ENCODE measurements at regions not wholly inside any gene's neighbourhood (a gene's known extent, or its start where the extent isn't known, plus 50 kb on each side); places are given as distances from the start of the nearest gene placed in this dataset.
"Not testable (repeated sequence)": the region's sequence is repeated elsewhere in the genome, so short reads cannot be mapped to it uniquely, and the experiment has no call there.

DNA sequence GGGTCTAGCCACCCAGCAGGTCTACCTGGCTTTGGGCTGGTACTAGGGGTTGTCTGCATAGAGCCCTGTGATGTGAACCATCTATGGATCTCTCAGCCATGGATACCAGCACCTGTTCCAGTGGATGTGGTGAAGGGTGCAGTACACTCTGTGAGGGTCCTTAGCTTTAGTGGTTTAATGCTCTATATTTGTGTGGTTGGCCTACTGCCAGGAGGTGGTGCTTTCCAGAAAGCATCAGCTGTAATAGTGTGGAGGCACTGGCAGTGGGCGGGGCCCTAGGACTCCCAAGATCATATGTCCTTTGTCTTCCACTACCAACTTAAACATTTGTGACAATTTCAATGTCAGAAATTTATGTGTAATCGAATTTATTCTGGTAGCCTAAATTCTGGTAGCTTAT, 1065.1 kb downstream of the RPIA start:
- 76% methylated on average over 2 of the region's 2 CpGs for WGBS
- not testable (repeated sequence) for H3K36me3 ChIP-seq (ENCODE audit: control insufficient read depth in 2 of 2, insufficient read depth in 2 of 2, low read length in 1 of 2); DNase-seq (ENCODE audit: low read depth in 6 of 9, low spot score in 9 of 9); H3K27me3 ChIP-seq (ENCODE audit: control insufficient read depth in 2 of 2, insufficient read depth in 1 of 2, low read length in 1 of 2); H3K4me1 ChIP-seq (ENCODE audit: control insufficient read depth in 2 of 2, insufficient read depth in 2 of 2, low read length in 2 of 2); H3K27ac ChIP-seq (ENCODE audit: low read depth in 1 of 2, low read length in 1 of 2); H3K4me3 ChIP-seq (ENCODE audit: low read length in 2 of 2); H3K9me3 ChIP-seq (ENCODE audit: control insufficient read depth in 2 of 2, insufficient read depth in 1 of 2, low read length in 1 of 2)

DNA sequence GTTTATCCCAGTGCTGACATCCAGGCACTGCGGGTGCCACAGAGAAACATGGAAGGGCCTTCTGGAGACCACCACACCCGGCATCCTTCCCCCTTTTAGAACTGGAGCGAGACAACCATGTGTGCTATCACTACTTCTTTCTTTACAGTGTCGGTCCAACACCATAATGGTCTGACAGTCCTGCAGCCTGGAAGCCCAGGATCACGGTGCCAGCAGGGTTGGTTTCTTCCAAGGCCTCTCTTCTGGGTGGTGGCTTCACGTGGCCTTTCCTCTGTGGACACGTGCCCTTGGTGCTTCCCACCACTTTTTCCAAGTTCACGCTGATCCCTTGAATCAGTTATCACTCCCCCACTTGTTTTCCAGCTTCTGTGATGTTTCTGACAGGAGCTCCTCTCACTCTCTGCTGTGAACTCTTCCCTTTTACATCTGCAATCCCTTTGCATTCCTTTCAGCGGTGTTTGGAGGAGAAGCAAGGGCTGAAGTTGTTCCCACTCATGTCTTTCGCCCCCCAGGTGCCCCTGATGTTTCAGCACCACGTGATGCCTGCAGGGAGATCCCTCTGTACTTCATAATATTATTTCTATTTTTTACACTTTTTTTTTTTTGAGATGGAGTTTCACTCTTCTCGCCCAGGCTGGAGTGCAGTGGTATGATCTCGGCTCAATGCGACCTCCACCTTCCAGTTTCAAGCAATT, 1067.0 kb downstream of the RPIA start:
- peaks cover 4 to 11% of the 10 kb centered on the region in 2 donors for H3K9me3 ChIP-seq (ENCODE audit: control insufficient read depth in 2 of 2, insufficient read depth in 1 of 2, low read length in 1 of 2)
- 77% methylated on average over 14 of the region's 14 CpGs for WGBS
- not testable (repeated sequence) for H3K27ac ChIP-seq (ENCODE audit: low read depth in 1 of 2, low read length in 1 of 2); DNase-seq (ENCODE audit: low read depth in 6 of 9, low spot score in 9 of 9); H3K4me3 ChIP-seq (ENCODE audit: low read length in 2 of 2); H3K27me3 ChIP-seq (ENCODE audit: control insufficient read depth in 2 of 2, insufficient read depth in 1 of 2, low read length in 1 of 2); H3K36me3 ChIP-seq (ENCODE audit: control insufficient read depth in 2 of 2, insufficient read depth in 2 of 2, low read length in 1 of 2); H3K4me1 ChIP-seq (ENCODE audit: control insufficient read depth in 2 of 2, insufficient read depth in 2 of 2, low read length in 2 of 2)

DNA sequence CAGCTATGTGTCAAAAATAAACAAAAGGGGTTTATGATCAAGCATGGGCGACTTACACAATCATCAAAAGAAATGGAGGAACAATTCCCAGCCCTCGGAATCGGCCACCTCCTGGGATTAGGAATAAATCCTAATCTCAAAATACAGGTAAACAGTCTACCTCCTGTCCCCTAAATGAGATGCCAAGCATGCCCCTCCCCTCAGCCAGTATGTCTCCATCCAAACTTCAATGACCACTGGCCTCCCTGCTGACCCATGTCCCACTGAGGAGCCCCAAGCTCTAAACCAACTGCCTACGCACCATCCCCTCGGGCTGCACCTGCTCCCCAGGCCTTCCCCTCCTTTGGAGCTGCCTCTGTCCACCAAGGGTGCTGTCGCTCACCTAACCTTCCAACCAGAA, 1069.3 kb downstream of the RPIA start:
- not testable (repeated sequence) for H3K4me3 ChIP-seq (ENCODE audit: low read length in 2 of 2); H3K27me3 ChIP-seq (ENCODE audit: control insufficient read depth in 2 of 2, insufficient read depth in 1 of 2, low read length in 1 of 2); DNase-seq (ENCODE audit: low read depth in 6 of 9, low spot score in 9 of 9); H3K27ac ChIP-seq (ENCODE audit: low read depth in 1 of 2, low read length in 1 of 2); H3K36me3 ChIP-seq (ENCODE audit: control insufficient read depth in 2 of 2, insufficient read depth in 2 of 2, low read length in 1 of 2); H3K4me1 ChIP-seq (ENCODE audit: control insufficient read depth in 2 of 2, insufficient read depth in 2 of 2, low read length in 2 of 2)
- WGBS = 88% methylated on average over 6 of the region's 6 CpGs
- peaks cover 4 to 25% of the 10 kb centered on the region in 2 donors for H3K9me3 ChIP-seq (ENCODE audit: control insufficient read depth in 2 of 2, insufficient read depth in 1 of 2, low read length in 1 of 2)

DNA sequence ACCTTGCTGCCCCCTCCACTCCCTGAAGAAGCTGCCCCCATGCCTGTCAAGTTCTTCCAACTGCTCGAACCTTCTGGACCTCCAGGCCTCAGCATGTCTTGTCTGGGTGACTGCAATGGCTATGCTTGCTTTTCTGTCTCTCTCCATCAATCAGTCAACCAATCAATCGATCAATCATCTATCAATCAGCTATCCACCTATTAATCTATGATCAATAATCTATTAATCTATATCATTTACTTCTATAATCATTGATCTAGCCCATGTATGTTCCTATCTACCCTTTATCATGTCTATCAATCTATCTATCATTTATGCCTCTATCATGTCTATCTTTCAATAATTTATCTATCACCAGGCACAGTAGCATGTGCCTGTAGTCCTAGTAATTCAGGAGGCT, 1069.7 kb downstream of the RPIA start:
- H3K4me1 ChIP-seq (ENCODE audit: control insufficient read depth in 2 of 2, insufficient read depth in 2 of 2, low read length in 2 of 2); H3K27me3 ChIP-seq (ENCODE audit: control insufficient read depth in 2 of 2, insufficient read depth in 1 of 2, low read length in 1 of 2); H3K36me3 ChIP-seq (ENCODE audit: control insufficient read depth in 2 of 2, insufficient read depth in 2 of 2, low read length in 1 of 2); H3K27ac ChIP-seq (ENCODE audit: low read depth in 1 of 2, low read length in 1 of 2); DNase-seq (ENCODE audit: low read depth in 6 of 9, low spot score in 9 of 9); H3K4me3 ChIP-seq (ENCODE audit: low read length in 2 of 2): not testable (repeated sequence)
- WGBS = 85% methylated on average over 2 of the region's 2 CpGs
- peaks cover 4 to 25% of the 10 kb centered on the region in 2 donors for H3K9me3 ChIP-seq (ENCODE audit: control insufficient read depth in 2 of 2, insufficient read depth in 1 of 2, low read length in 1 of 2)

DNA sequence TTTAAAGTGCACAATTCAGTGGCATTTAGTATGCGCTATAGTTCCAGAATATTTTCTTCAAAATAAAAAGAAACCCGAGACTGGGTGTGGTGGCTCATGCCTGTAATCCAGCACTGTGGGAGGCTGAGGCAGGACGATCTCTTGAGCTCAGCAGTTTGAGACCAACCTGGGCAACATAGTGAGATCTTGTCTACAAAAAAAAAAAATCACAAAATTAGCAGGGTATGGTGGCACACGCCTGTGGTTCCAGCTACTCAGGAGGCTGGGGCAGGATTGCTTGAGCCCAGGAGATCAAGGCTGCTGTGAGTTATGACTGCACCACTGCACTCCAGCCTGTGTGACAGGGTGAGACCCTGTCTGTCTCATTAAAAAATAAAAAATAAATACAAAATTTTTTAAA, 1070.4 kb downstream of the RPIA start:
- DNase-seq (ENCODE audit: low read depth in 6 of 9, low spot score in 9 of 9); H3K4me3 ChIP-seq (ENCODE audit: low read length in 2 of 2); H3K27ac ChIP-seq (ENCODE audit: low read depth in 1 of 2, low read length in 1 of 2); H3K4me1 ChIP-seq (ENCODE audit: control insufficient read depth in 2 of 2, insufficient read depth in 2 of 2, low read length in 2 of 2); H3K27me3 ChIP-seq (ENCODE audit: control insufficient read depth in 2 of 2, insufficient read depth in 1 of 2, low read length in 1 of 2); H3K36me3 ChIP-seq (ENCODE audit: control insufficient read depth in 2 of 2, insufficient read depth in 2 of 2, low read length in 1 of 2): not testable (repeated sequence)
- 90% methylated on average over 4 of the region's 4 CpGs for WGBS
- peaks cover 4 to 25% of the 10 kb centered on the region in 2 donors for H3K9me3 ChIP-seq (ENCODE audit: control insufficient read depth in 2 of 2, insufficient read depth in 1 of 2, low read length in 1 of 2)

DNA sequence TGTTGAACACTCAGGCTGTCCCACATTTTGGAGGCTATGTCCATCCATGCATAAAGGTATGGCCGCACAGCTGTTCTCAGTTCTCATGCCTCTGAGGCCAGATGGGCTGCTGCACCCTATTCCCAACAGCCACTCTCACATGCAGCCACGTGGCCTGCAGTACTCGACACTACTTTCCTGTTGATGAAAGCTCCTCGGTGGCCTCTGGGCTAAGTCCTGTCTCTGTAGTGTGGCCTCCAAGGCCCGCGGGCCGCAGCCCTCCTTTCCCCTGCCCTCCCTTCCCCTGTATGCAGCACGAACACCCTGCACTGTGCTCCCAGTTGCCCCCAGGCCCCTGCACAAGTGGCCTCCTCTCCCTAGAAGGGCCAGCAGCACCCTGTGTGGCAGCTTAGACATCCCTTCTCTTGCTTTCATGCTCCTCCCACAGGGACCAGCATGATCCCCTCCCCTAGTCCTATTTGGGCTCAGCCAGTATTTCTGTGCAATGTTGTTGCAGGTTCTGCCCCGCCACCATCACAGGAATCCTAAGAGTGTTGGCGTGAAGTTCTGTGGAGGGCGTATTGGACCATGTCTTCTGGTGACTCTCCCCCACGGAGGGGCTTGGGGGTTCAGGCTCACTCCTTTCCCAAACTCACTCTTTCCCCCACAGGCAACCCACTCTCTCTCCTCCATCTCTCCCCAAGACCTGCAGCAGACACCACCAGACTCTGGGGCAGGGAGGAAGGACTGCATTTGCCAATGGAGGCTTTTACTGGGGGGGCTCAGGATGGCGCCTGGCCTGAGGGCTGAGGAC, 1071.2 kb downstream of the RPIA start:
- H3K9me3 ChIP-seq (ENCODE audit: control insufficient read depth in 2 of 2, insufficient read depth in 1 of 2, low read length in 1 of 2) = peaks cover 7 to 27% of the 10 kb centered on the region in 2 donors
- peaks cover 13 to 15% of the 10 kb centered on the region in 2 donors for H3K27me3 ChIP-seq (ENCODE audit: control insufficient read depth in 2 of 2, insufficient read depth in 1 of 2, low read length in 1 of 2)

DNA sequence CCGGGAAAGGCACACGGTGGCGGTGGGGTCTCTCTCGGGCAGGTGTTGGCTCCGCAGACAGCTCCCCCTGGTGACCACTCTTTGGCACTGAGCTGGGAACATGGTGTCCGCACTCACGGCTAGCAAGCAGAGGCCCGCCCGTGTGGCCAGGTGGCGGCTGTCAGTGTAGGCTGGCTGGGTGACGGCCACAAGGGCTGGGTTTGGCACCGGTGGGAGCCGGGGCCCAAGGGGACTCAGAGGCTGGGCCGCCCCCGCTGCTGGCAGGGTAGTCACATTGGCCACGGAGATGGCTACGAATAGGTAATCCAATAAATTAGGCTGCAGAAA, 1071.7 kb downstream of the RPIA start:
- Histone ChIP-seq H3K36me3 (ENCODE audit: control insufficient read depth in 2 of 2, insufficient read depth in 2 of 2, low read length in 1 of 2) (no peaks in the 10 kb centered on the region), H3K4me3 (ENCODE audit: low read length in 2 of 2) (no peak overlapping the region), H3K27ac (ENCODE audit: low read depth in 1 of 2, low read length in 1 of 2) (no peak overlapping the region), H3K9me3 (ENCODE audit: control insufficient read depth in 2 of 2, insufficient read depth in 1 of 2, low read length in 1 of 2) (peaks cover 8 to 29% of the 10 kb centered on the region in 2 donors), H3K27me3 (ENCODE audit: control insufficient read depth in 2 of 2, insufficient read depth in 1 of 2, low read length in 1 of 2) (peaks cover 16 to 19% of the 10 kb centered on the region in 2 donors), H3K4me1 (ENCODE audit: control insufficient read depth in 2 of 2, insufficient read depth in 2 of 2, low read length in 2 of 2) (no peaks in the 10 kb centered on the region)
- DNase-seq (ENCODE audit: low read depth in 6 of 9, low spot score in 9 of 9) = no peak
- WGBS = 80% methylated on average over 17 of the region's 17 CpGs

More for the DNA sequence above, 1071.2 kb downstream of the RPIA start:
- H3K4me1 ChIP-seq (ENCODE audit: control insufficient read depth in 2 of 2, insufficient read depth in 2 of 2, low read length in 2 of 2); H3K4me3 ChIP-seq (ENCODE audit: low read length in 2 of 2); H3K27ac ChIP-seq (ENCODE audit: low read depth in 1 of 2, low read length in 1 of 2); DNase-seq (ENCODE audit: low read depth in 6 of 9, low spot score in 9 of 9); H3K36me3 ChIP-seq (ENCODE audit: control insufficient read depth in 2 of 2, insufficient read depth in 2 of 2, low read length in 1 of 2): not testable (repeated sequence)
- WGBS = 91% methylated on average over 13 of the region's 13 CpGs

DNA sequence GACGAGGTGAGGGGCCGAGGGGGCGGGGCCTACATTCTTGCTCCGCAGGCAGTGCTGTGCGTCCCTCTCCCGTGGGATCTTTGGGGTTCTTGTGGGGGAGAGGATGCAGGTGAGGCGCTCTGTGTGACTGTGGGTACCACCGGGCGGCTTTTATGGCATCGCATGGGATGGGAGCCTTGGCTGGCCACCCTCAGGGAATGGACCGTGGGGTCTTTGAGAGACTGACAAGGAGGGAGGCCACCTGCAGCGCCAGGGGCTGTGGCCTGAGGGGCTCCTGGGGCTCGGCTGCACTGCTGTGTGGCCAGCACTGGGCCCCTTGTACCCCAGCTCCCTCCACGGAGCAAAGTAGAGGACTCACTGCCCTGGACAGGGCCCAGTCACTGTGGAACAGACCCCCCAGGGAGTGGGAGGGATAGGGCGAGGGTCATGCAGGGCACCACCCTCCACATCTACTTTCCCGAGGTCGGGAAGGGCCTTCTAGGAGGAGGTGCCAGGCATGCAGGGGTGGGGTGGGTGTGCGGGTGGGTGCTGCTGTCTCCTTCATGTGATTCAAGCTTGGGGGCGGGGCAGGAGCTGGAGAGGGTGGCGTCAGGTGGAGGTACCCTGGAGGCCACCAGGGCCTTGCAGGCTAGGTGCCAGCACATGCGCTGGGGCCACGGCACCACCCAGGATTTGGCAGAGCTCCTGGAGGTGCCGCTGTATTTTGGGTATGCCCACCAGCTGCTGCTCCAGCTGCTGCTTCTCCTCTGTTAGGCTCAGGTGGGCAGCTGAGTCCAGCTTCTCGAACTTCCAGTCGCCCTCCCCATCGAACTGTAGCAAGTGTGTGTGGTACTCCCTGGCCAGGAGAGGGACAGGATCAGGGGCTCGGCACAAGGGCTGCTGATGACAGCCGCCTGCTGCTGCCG, 1072.4 kb downstream of the RPIA start:
- no peak overlapping the region for H3K27ac ChIP-seq (ENCODE audit: low read depth in 1 of 2, low read length in 1 of 2)
- peaks cover 8 to 29% of the 10 kb centered on the region in 2 donors for H3K9me3 ChIP-seq (ENCODE audit: control insufficient read depth in 2 of 2, insufficient read depth in 1 of 2, low read length in 1 of 2)
- WGBS = 92% methylated on average over 29 of the region's 29 CpGs
- H3K27me3 ChIP-seq (ENCODE audit: control insufficient read depth in 2 of 2, insufficient read depth in 1 of 2, low read length in 1 of 2) = peaks cover 16 to 19% of the 10 kb centered on the region in 2 donors
- no peak overlapping the region for H3K4me3 ChIP-seq (ENCODE audit: low read length in 2 of 2)
- H3K36me3 ChIP-seq (ENCODE audit: control insufficient read depth in 2 of 2, insufficient read depth in 2 of 2, low read length in 1 of 2) = no peaks in the 10 kb centered on the region
- H3K4me1 ChIP-seq (ENCODE audit: control insufficient read depth in 2 of 2, insufficient read depth in 2 of 2, low read length in 2 of 2) = no peaks in the 10 kb centered on the region
- no peak for DNase-seq (ENCODE audit: low read depth in 6 of 9, low spot score in 9 of 9)
